ENCODE measurements at regions not wholly inside any gene's neighbourhood (a gene's known extent, or its start where the extent isn't known, plus 50 kb on each side); places are given as distances from the start of the nearest gene placed in this dataset.

GRCh38 chr10:43760514-43760913 is 111.8 kb upstream of the ZNF32 start:
- Histone ChIP-seq H3K9me3 (no peaks in the 10 kb centered on the region), H3K4me3 (ENCODE audit: low read depth in 1 of 2, low read length in 1 of 2) (no peak overlapping the region), H3K36me3 (no peaks in the 10 kb centered on the region), H3K27me3 (no peaks in the 10 kb centered on the region), H3K27ac (no peak overlapping the region), H3K4me1 (ENCODE audit: control insufficient read depth in 1 of 2, insufficient read depth in 1 of 2, low read depth in 1 of 2, low read length in 1 of 2) (peaks cover 3 to 4% of the 10 kb centered on the region in 2 experiments)
- no peak for TF ChIP-seq CTCF (IDR thresholded peaks at IDR 0.05)

GRCh38 chr10:43759216-43759615 is 110.5 kb upstream of the ZNF32 start:
- H3K27me3 ChIP-seq = no peaks in the 10 kb centered on the region
- no peak for TF ChIP-seq CTCF (IDR thresholded peaks at IDR 0.05)
- H3K4me3 ChIP-seq (ENCODE audit: low read depth in 1 of 2, low read length in 1 of 2) = no peak overlapping the region
- H3K36me3 ChIP-seq = no peaks in the 10 kb centered on the region
- no peaks in the 10 kb centered on the region for H3K9me3 ChIP-seq
- peaks cover 3 to 4% of the 10 kb centered on the region in 2 experiments for H3K4me1 ChIP-seq (ENCODE audit: control insufficient read depth in 1 of 2, insufficient read depth in 1 of 2, low read depth in 1 of 2, low read length in 1 of 2)
- no peak overlapping the region for H3K27ac ChIP-seq

- H3K9me3 ChIP-seq = no peaks in the 10 kb centered on the region
- peaks cover 3 to 4% of the 10 kb centered on the region in 2 experiments for H3K4me1 ChIP-seq (ENCODE audit: control insufficient read depth in 1 of 2, insufficient read depth in 1 of 2, low read depth in 1 of 2, low read length in 1 of 2)
- no peak for TF ChIP-seq CTCF (IDR thresholded peaks at IDR 0.05)
- H3K27ac ChIP-seq = no peak overlapping the region
- no peaks in the 10 kb centered on the region for H3K36me3 ChIP-seq
- H3K4me3 ChIP-seq (ENCODE audit: low read depth in 1 of 2, low read length in 1 of 2) = no peak overlapping the region
- no peaks in the 10 kb centered on the region for H3K27me3 ChIP-seq
Measured at GRCh38 chr10:43756341-43756740, 107.7 kb upstream of the ZNF32 start.

- Histone ChIP-seq H3K4me1 (ENCODE audit: control insufficient read depth in 1 of 2, insufficient read depth in 1 of 2, low read depth in 1 of 2, low read length in 1 of 2) (peaks cover 3 to 4% of the 10 kb centered on the region in 2 experiments), H3K27ac (no peak overlapping the region), H3K36me3 (no peaks in the 10 kb centered on the region), H3K27me3 (no peaks in the 10 kb centered on the region), H3K4me3 (ENCODE audit: low read depth in 1 of 2, low read length in 1 of 2) (no peak overlapping the region), H3K9me3 (no peaks in the 10 kb centered on the region)
- no peak for TF ChIP-seq CTCF (IDR thresholded peaks at IDR 0.05)
Measured at GRCh38 chr10:43754569-43755260, 106.0 kb upstream of the ZNF32 start.

GRCh38 chr10:43753397-43754061 is 104.8 kb upstream of the ZNF32 start:
- no peak for TF ChIP-seq CTCF (IDR thresholded peaks at IDR 0.05)
- Histone ChIP-seq H3K27me3 (no peaks in the 10 kb centered on the region), H3K9me3 (no peaks in the 10 kb centered on the region), H3K27ac (no peak overlapping the region), H3K36me3 (no peaks in the 10 kb centered on the region), H3K4me3 (ENCODE audit: low read depth in 1 of 2, low read length in 1 of 2) (no peak overlapping the region), H3K4me1 (ENCODE audit: control insufficient read depth in 1 of 2, insufficient read depth in 1 of 2, low read depth in 1 of 2, low read length in 1 of 2) (peaks cover 3 to 4% of the 10 kb centered on the region in 2 experiments)
